ENCODE measurements at regions not wholly inside any gene's neighbourhood (a gene's known extent, or its start where the extent isn't known, plus 50 kb on each side); places are given as distances from the start of the nearest gene placed in this dataset.

DNA sequence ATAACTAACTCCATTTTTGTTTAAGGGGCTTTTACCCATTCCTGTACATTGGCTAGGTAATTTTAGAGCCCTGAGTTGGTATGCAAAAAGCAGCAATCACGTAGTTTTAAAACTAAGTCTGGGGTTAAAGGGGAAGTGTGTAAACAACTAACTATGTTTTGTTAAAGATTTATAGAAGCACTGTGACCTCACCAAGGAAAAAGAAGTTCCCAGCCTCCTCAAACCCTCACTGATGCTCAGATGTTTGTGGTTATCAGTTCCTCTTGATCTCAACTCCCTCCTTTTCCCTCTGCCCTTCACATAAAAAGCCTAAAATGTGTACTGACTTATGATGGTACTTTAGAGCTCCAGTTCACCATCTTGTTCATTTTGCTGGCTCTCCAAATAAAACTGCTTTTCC, 119.9 kb upstream of the IRX6 start:
- 81 to 84% methylated on average over 1 of the region's 1 CpG for WGBS, 2 donors
- DNase-seq: no peak
- Histone ChIP-seq H3K27me3 (no peaks in the 10 kb centered on the region), H3K4me1 (no peaks in the 10 kb centered on the region), H3K4me3 (replicated peaks in 1 of 3) (no peak overlapping the region), H3K36me3 (no peaks in the 10 kb centered on the region), H3K9me3 (no peaks in the 10 kb centered on the region), H3K27ac (no peak overlapping the region)
- intact Hi-C loops (cut with DNase I): no loop called here
- no peak for TF ChIP-seq CTCF (IDR thresholded peaks at IDR 0.05)
- TF ChIP-seq POLR2A (IDR thresholded peaks at IDR 0.05): no peak

DNA sequence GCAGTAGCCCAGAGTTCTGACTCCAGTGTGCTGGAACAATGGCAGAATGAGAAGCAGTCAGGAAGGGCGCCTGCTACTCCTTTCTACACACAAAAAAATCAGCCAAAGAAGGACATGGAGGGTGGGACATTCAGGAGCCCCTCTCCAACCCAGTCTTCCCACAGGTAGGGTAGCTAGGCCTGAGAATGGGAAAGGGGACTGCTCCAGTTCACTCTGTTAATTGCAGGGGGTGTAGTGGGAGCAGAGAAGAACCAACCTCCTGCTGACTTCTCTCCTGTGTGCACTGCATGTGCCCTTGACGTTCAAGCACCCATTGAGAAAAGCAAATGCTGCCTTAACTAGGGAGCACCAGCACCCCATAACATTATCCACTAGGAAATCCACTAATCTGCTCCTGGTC, 119.1 kb upstream of the IRX6 start:
- DNase-seq: no peak
- no peaks in the 10 kb centered on the region for H3K9me3 ChIP-seq
- no peaks in the 10 kb centered on the region for H3K4me1 ChIP-seq
- intact Hi-C loops (cut with DNase I): no loop called here
- WGBS, 2 donors: 65 to 71% methylated on average over 2 of the region's 2 CpGs
- H3K4me3 ChIP-seq (replicated peaks in 1 of 3): no peak overlapping the region
- H3K36me3 ChIP-seq: no peaks in the 10 kb centered on the region
- no peak overlapping the region for H3K27ac ChIP-seq
- no peaks in the 10 kb centered on the region for H3K27me3 ChIP-seq
- TF ChIP-seq CTCF (IDR thresholded peaks at IDR 0.05) (no peak), POLR2A (IDR thresholded peaks at IDR 0.05) (no peak)

DNA sequence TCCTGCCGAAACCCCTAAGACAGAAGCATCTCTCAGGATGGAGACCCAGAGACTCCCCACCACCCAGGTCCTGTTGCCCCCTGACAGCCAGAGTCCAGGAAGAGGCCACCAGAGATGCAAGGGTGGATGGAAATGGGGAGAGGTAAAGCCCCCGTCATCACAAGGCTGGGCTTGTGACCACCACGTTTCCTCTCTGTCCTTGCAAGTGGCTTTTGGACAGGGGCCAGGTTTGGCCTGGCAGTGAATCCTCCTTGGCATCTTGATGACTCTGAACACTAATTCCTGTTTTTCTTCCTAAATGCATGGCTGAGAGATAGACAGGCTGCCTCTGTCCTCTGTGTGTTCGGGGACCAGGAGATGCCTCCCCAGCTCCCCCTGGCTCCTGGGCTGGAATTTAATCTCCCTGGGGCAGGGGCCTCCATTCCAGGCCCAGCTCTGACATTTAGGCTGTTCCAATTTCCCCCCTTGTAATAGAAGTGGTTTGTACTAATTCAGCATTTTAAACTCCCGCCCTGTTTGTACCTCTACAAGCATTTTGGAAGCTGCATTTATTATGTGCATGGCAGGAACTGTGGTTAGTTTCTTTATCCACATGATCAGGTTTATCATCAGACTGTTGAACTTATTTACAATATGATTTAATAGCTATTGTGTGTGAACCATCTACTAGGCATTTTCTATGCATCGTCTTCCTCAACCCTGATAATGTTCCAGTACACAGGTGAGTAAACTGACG, 116.1 kb upstream of the IRX6 start:
- no peak overlapping the region for H3K4me3 ChIP-seq (replicated peaks in 1 of 3)
- H3K27ac ChIP-seq: no peak overlapping the region
- intact Hi-C loops (cut with DNase I): no loop called here
- no peaks in the 10 kb centered on the region for H3K36me3 ChIP-seq
- no peak for TF ChIP-seq CTCF (IDR thresholded peaks at IDR 0.05)
- no peak for TF ChIP-seq POLR2A (IDR thresholded peaks at IDR 0.05)
- no peaks in the 10 kb centered on the region for H3K9me3 ChIP-seq
- no peak for DNase-seq
- H3K4me1 ChIP-seq: no peaks in the 10 kb centered on the region
- WGBS, 2 donors: 58 to 75% methylated on average over 7 of the region's 7 CpGs
- no peaks in the 10 kb centered on the region for H3K27me3 ChIP-seq

GRCh38 chr16:55209626-55210025, 114.4 kb upstream of the IRX6 start:
- Histone ChIP-seq H3K9me3 (no peaks in the 10 kb centered on the region), H3K36me3 (no peaks in the 10 kb centered on the region), H3K27me3 (no peaks in the 10 kb centered on the region), H3K4me3 (replicated peaks in 1 of 3) (no peak overlapping the region), H3K4me1 (no peaks in the 10 kb centered on the region), H3K27ac (no peak overlapping the region)
- intact Hi-C loops (cut with DNase I): no loop called here
- DNase-seq: no peak
- TF ChIP-seq POLR2A (IDR thresholded peaks at IDR 0.05) (no peak), CTCF (IDR thresholded peaks at IDR 0.05) (no peak)
- 80 to 81% methylated on average over 6 of the region's 6 CpGs for WGBS, 2 donors

- Histone ChIP-seq H3K27me3 (no peaks in the 10 kb centered on the region), H3K36me3 (no peaks in the 10 kb centered on the region), H3K4me3 (replicated peaks in 1 of 3) (no peak overlapping the region), H3K4me1 (no peaks in the 10 kb centered on the region), H3K9me3 (no peaks in the 10 kb centered on the region), H3K27ac (no peak overlapping the region)
- no peak for DNase-seq
- intact Hi-C loops (cut with DNase I): no loop called here
- 63 to 88% methylated on average over 2 of the region's 2 CpGs for WGBS, 2 donors
- TF ChIP-seq POLR2A (IDR thresholded peaks at IDR 0.05) (no peak), CTCF (IDR thresholded peaks at IDR 0.05) (no peak)
Measured at GRCh38 chr16:55212791-55213190, 111.2 kb upstream of the IRX6 start.
